GM18909 (cell line): ENCODE measurements at regions not wholly inside any gene's neighbourhood (a gene's known extent, or its start where the extent isn't known, plus 50 kb on each side); places are given as distances from the start of the nearest gene placed in this dataset.
"Not testable (repeated sequence)": the region's sequence is repeated elsewhere in the genome, so short reads cannot be mapped to it uniquely, and the experiment has no call there.

Experiments used
- ATAC-seq: cut with Tn5 transposase; IDR thresholded peaks from one replicate; pipeline ENCODE4 v1.9.1; 2021; ENCODE audit warnings: mild to moderate bottlenecking; ENCODE audit not compliant: unreplicated experiment, poor library complexity

GRCh38 chr4:178136736-178137345, 694.6 kb upstream of the AGA start:
- no peak for ATAC-seq

- no peak for ATAC-seq
Observed at GRCh38 chr4:178137732-178138471, 695.7 kb upstream of the AGA start.

- no peak for ATAC-seq
Observed at GRCh38 chr4:178138491-178138890, 696.3 kb upstream of the AGA start.

GRCh38 chr4:178140326-178140915, 698.2 kb upstream of the AGA start:
- no peak for ATAC-seq

GRCh38 chr4:178142724-178143123, 700.5 kb upstream of the AGA start:
- no peak for ATAC-seq

- no peak for ATAC-seq
Observed at GRCh38 chr4:178148106-178148505, 705.9 kb upstream of the AGA start.

GRCh38 chr4:178165251-178165950, 723.2 kb upstream of the AGA start:
- no peak for ATAC-seq

GRCh38 chr4:178165951-178166308, 723.7 kb upstream of the AGA start:
- ATAC-seq = no peak

GRCh38 chr4:178173771-178174170, 731.5 kb upstream of the AGA start:
- ATAC-seq = no peak

- ATAC-seq = no peak
Observed at GRCh38 chr4:178174756-178175155, 732.5 kb upstream of the AGA start.

GRCh38 chr4:178185517-178185916, 743.3 kb upstream of the AGA start:
- ATAC-seq = no peak

- no peak for ATAC-seq
Observed at GRCh38 chr4:178192611-178193010, 750.4 kb upstream of the AGA start.

GRCh38 chr4:178196751-178197374, 754.6 kb upstream of the AGA start:
- ATAC-seq = no peak

GRCh38 chr4:178198691-178199090, 756.5 kb upstream of the AGA start:
- ATAC-seq = no peak

- ATAC-seq = no peak
Observed at GRCh38 chr4:178202422-178202821, 760.2 kb upstream of the AGA start.

- ATAC-seq = no peak
Observed at GRCh38 chr4:178205826-178206225, 763.6 kb upstream of the AGA start.

GRCh38 chr4:178215309-178215708, 773.1 kb upstream of the AGA start:
- no peak for ATAC-seq

- no peak for ATAC-seq
Observed at GRCh38 chr4:178215763-178216162, 773.5 kb upstream of the AGA start.

- ATAC-seq = not testable (repeated sequence)
Observed at GRCh38 chr4:178226421-178226820, 784.2 kb upstream of the AGA start.

GRCh38 chr4:178233906-178234305, 791.7 kb upstream of the AGA start:
- ATAC-seq = no peak

GRCh38 chr4:178240891-178241290, 798.7 kb upstream of the AGA start:
- no peak for ATAC-seq
